ENCODE measurements at regions not wholly inside any gene's neighbourhood (a gene's known extent, or its start where the extent isn't known, plus 50 kb on each side); places are given as distances from the start of the nearest gene placed in this dataset.

DNA sequence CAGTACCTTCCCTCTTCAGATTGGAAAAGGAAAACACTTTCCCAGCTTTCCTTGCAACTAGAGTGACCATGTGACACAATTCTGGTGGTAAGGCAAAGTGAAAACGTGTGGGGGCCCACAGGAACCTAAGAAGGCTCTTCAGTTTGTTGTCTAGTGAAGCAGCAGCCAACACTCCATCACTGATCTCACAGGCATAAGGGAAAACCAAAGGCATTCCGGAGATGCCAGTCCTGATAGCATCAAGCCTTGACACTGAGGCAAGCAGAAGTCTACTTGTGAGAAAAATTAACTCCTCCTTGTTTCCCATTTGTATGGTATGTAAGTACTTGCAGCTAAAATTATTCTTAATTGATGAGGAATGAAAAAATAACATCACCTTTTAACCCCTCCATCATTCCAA lies 88.3 kb downstream of the ETAA1 start:
- TF ChIP-seq, protein P1, sequence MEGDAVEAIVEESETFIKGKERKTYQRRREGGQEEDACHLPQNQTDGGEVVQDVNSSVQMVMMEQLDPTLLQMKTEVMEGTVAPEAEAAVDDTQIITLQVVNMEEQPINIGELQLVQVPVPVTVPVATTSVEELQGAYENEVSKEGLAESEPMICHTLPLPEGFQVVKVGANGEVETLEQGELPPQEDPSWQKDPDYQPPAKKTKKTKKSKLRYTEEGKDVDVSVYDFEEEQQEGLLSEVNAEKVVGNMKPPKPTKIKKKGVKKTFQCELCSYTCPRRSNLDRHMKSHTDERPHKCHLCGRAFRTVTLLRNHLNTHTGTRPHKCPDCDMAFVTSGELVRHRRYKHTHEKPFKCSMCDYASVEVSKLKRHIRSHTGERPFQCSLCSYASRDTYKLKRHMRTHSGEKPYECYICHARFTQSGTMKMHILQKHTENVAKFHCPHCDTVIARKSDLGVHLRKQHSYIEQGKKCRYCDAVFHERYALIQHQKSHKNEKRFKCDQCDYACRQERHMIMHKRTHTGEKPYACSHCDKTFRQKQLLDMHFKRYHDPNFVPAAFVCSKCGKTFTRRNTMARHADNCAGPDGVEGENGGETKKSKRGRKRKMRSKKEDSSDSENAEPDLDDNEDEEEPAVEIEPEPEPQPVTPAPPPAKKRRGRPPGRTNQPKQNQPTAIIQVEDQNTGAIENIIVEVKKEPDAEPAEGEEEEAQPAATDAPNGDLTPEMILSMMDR (IDR thresholded peaks at IDR 0.05 in 4 of 5, conservative IDR thresholded peaks at IDR 0.05 in 1 of 5), result no peak
- TF ChIP-seq POLR2A (IDR thresholded peaks at IDR 0.05), result no peak

Data from gastrocnemius medialis (tissue), 4 donors.